Prostate gland (tissue), 2 donors: ENCODE measurements at regions not wholly inside any gene's neighbourhood (a gene's known extent, or its start where the extent isn't known, plus 50 kb on each side); places are given as distances from the start of the nearest gene placed in this dataset.

ENCODE experiments used
- DNase-seq: peaks from one replicate; pipeline ENCODE4 v3.0.0-alpha.2; 2019; ENCODE audit warnings: low spot score
- H3K27ac ChIP-seq, 2 donors: fragments of 200-600 bp; sonication (generic); 2 replicates each; pipeline ENCODE4 v1.5.1; 2017 to 2019
- H3K27me3 ChIP-seq: fragments of 200-600 bp; sonication (generic); replicated peaks from 2 replicates; pipeline ENCODE4 v1.5.1; 2019; ENCODE audit not compliant: insufficient read depth
- H3K36me3 ChIP-seq, 2 donors: fragments of 200-600 bp; sonication (generic); 1 replicate in 1 of 2; 2 replicates in 1 of 2; pipeline versions ENCODE4 v1.5.1 to v1.8.1; 2017 to 2019
- H3K4me1 ChIP-seq: fragments of 200-600 bp; sonication (generic); replicated peaks from 2 replicates; pipeline ENCODE4 v1.5.1; 2019
- H3K4me3 ChIP-seq, 2 donors: fragments of 200-600 bp; sonication (generic); 2 replicates each; pipeline ENCODE4 v1.5.1; 2017 to 2019
- H3K9me3 ChIP-seq: fragments of 200-600 bp; sonication (generic); 2 replicates; pipeline ENCODE4 v1.5.1; 2017
- CTCF ChIP-seq, 4 experiments: fragments of 200-600 bp in 2 of 4; fragments of 450-650 bp in 2 of 4; sonication (generic) in 2 of 4; IDR thresholded peaks; 1 replicate in 3 of 4; 2 replicates in 1 of 4; pipeline ENCODE4 v1.5.1; 2016 to 2019; ENCODE audit warnings: antibody characterized with exemption in 4 of 4, mild to moderate bottlenecking in 2 of 4, moderate library complexity in 2 of 4
- POLR2A ChIP-seq: fragments of 450-650 bp; IDR thresholded peaks from one replicate; pipeline ENCODE4 v1.6.1; 2016; ENCODE audit warnings: antibody characterized with exemption, mild to moderate bottlenecking
- POLR2AphosphoS5 ChIP-seq: sonication (generic); formaldehyde crosslinking; IDR thresholded peaks from one replicate; pipeline ENCODE4 v1.6.1; 2017; ENCODE audit warnings: antibody characterized with exemption
- WGBS: methylation state at CpG from one replicate; pipeline ENCODE4 v1.1.5; 2018; 5-methylcytosine and 5-hydroxymethylcytosine counted together
- intact Hi-C: fragments of 100-400 bp; cut with DNase I; formaldehyde crosslinking; loops from one replicate; pipeline ENCODE4 v1.14.2; 2022

- 57% methylated on average over 1 of the region's 1 CpG for WGBS
- DNase-seq, result no peak
- Histone ChIP-seq H3K27ac (no peak overlapping the region), H3K4me3 (no peak overlapping the region), H3K27me3 (no peaks in the 10 kb centered on the region), H3K4me1 (no peaks in the 10 kb centered on the region), H3K36me3 (no peaks in the 10 kb centered on the region), H3K9me3 (no peaks in the 10 kb centered on the region)
- intact Hi-C loops, result no loop called here
- TF ChIP-seq POLR2AphosphoS5 (no peak), POLR2A (no peak), CTCF (IDR thresholded peaks at IDR 0.05) (no peak)
These were observed 152.1 kb upstream of the GAS1 start for GRCh38 chr9:87099407-87099806.

- no peaks in the 10 kb centered on the region for H3K4me1 ChIP-seq
- no peak overlapping the region for H3K4me3 ChIP-seq
- WGBS, result 28% methylated on average over 1 of the region's 1 CpG
- no peaks in the 10 kb centered on the region for H3K9me3 ChIP-seq
- no peak for DNase-seq
- intact Hi-C loops, result no loop called here
- no peaks in the 10 kb centered on the region for H3K27me3 ChIP-seq
- no peak for TF ChIP-seq CTCF (IDR thresholded peaks at IDR 0.05)
- TF ChIP-seq POLR2A, result no peak
- no peak for TF ChIP-seq POLR2AphosphoS5
- no peaks in the 10 kb centered on the region for H3K36me3 ChIP-seq
- H3K27ac ChIP-seq, result no peak overlapping the region
These were observed 152.7 kb upstream of the GAS1 start for GRCh38 chr9:87100001-87100400.

GRCh38 chr9:87102126-87102525 lies 154.8 kb upstream of the GAS1 start:
- H3K27ac ChIP-seq, result no peak overlapping the region
- intact Hi-C loops, result no loop called here
- 93% methylated on average over 4 of the region's 4 CpGs for WGBS
- no peaks in the 10 kb centered on the region for H3K36me3 ChIP-seq
- H3K9me3 ChIP-seq, result no peaks in the 10 kb centered on the region
- H3K27me3 ChIP-seq, result no peaks in the 10 kb centered on the region
- no peaks in the 10 kb centered on the region for H3K4me1 ChIP-seq
- no peak for DNase-seq
- no peak for TF ChIP-seq POLR2A
- no peak for TF ChIP-seq POLR2AphosphoS5
- no peak for TF ChIP-seq CTCF (IDR thresholded peaks at IDR 0.05)
- H3K4me3 ChIP-seq, result no peak overlapping the region

GRCh38 chr9:87107072-87107471 lies 159.8 kb upstream of the GAS1 start:
- TF ChIP-seq POLR2A (no peak), CTCF (IDR thresholded peaks at IDR 0.05) (no peak), POLR2AphosphoS5 (no peak)
- Histone ChIP-seq H3K4me3 (no peak overlapping the region), H3K9me3 (no peaks in the 10 kb centered on the region), H3K27me3 (no peaks in the 10 kb centered on the region), H3K36me3 (no peaks in the 10 kb centered on the region), H3K27ac (no peak overlapping the region), H3K4me1 (no peaks in the 10 kb centered on the region)
- 65% methylated on average over 1 of the region's 1 CpG for WGBS
- no peak for DNase-seq
- intact Hi-C loops, result no loop called here

GRCh38 chr9:87108661-87109060 lies 161.4 kb upstream of the GAS1 start:
- intact Hi-C loops, result no loop called here

More at GRCh38 chr9:87108661-87109060, 161.4 kb upstream of the GAS1 start:
- DNase-seq, result no peak
- no peaks in the 10 kb centered on the region for H3K27me3 ChIP-seq
- H3K36me3 ChIP-seq, result no peaks in the 10 kb centered on the region
- H3K9me3 ChIP-seq, result no peaks in the 10 kb centered on the region
- 60% methylated on average over 1 of the region's 1 CpG for WGBS
- TF ChIP-seq POLR2AphosphoS5 (no peak), POLR2A (no peak), CTCF (IDR thresholded peaks at IDR 0.05) (no peak)
- H3K4me1 ChIP-seq, result no peaks in the 10 kb centered on the region
- no peak overlapping the region for H3K4me3 ChIP-seq
- H3K27ac ChIP-seq, result no peak overlapping the region
